Neural cell (in vitro differentiated cells): ENCODE measurements at regions not wholly inside any gene's neighbourhood (a gene's known extent, or its start where the extent isn't known, plus 50 kb on each side); places are given as distances from the start of the nearest gene placed in this dataset.

Source experiments
- H2AFZ ChIP-seq: fragments of 200-600, 300-800 bp; sonication (generic), shearing (Covaris generic); 2 replicates; pipeline ENCODE4 v1.6.0; 2014; ENCODE audit warnings: low read depth, mild to moderate bottlenecking, antibody characterized with exemption, low read length, moderate library complexity
- H3F3A ChIP-seq: fragments of 200-600 bp; shearing (Covaris generic); 2 replicates; pipeline ENCODE4 v1.6.1; 2016; ENCODE audit warnings: mild to moderate bottlenecking, moderate library complexity, mixed read lengths, antibody characterized with exemption, low read length; ENCODE audit not compliant: insufficient read depth, poor library complexity, severe bottlenecking
- H3K27ac ChIP-seq: fragments of 200-600, 300-800 bp; sonication (generic), shearing (Covaris generic); 2 replicates; pipeline ENCODE4 v1.5.1; 2014; ENCODE audit warnings: mild to moderate bottlenecking, low read length, moderate library complexity
- H3K27me3 ChIP-seq: fragments of 300-800, 200-600 bp; sonication (generic), shearing (Covaris generic); 2 replicates; pipeline ENCODE4 v1.6.0; 2014; ENCODE audit warnings: mild to moderate bottlenecking, low read depth, low read length, moderate library complexity; ENCODE audit not compliant: insufficient read depth
- H3K36me3 ChIP-seq: fragments of 300-800, 200-600 bp; sonication (generic), shearing (Covaris generic); 2 replicates; pipeline ENCODE4 v1.5.1; 2014; ENCODE audit warnings: mild to moderate bottlenecking, antibody characterized with exemption, low read length, moderate library complexity; ENCODE audit not compliant: insufficient read depth
- H3K4me2 ChIP-seq: fragments of 300-800, 200-600 bp; sonication (generic), shearing (Covaris generic); 2 replicates; pipeline ENCODE4 v1.6.0; 2014; ENCODE audit warnings: mild to moderate bottlenecking, low read length
- H3K4me3 ChIP-seq: fragments of 300-800, 200-600 bp; sonication (generic), shearing (Covaris generic); 2 replicates; pipeline ENCODE4 v1.5.1; 2014; ENCODE audit warnings: mild to moderate bottlenecking, low read length, moderate library complexity
- H3K79me2 ChIP-seq: fragments of 200-600 bp; shearing (Covaris generic); replicated peaks from 2 replicates; pipeline ENCODE4 v1.6.0; 2014; ENCODE audit warnings: mild to moderate bottlenecking, low read length, moderate library complexity; ENCODE audit not compliant: insufficient read depth
- H3K9ac ChIP-seq: fragments of 300-800, 200-600 bp; sonication (generic), shearing (Covaris generic); 2 replicates; pipeline ENCODE4 v1.6.1; 2016; ENCODE audit warnings: mild to moderate bottlenecking, low read length, mixed read lengths
- H3K9me2 ChIP-seq: fragments of 200-600 bp; shearing (Covaris generic); 2 replicates; pipeline ENCODE4 v1.6.1; 2016; ENCODE audit warnings: mild to moderate bottlenecking, low read length, mixed read lengths; ENCODE audit not compliant: insufficient read depth
- H3K9me3 ChIP-seq: fragments of 200-600, 300-800 bp; sonication (generic), shearing (Covaris generic); 2 replicates; pipeline ENCODE4 v1.6.1; 2016; ENCODE audit warnings: mild to moderate bottlenecking, mixed run types, low read length, moderate library complexity, mixed read lengths
- H4K20me1 ChIP-seq: fragments of 200-600 bp; shearing (Covaris generic); 2 replicates; pipeline ENCODE4 v1.6.1; 2016; ENCODE audit warnings: mild to moderate bottlenecking, mixed run types; ENCODE audit not compliant: insufficient read depth
- CTCF ChIP-seq: fragments of 450-650 bp; IDR thresholded peaks from 2 replicates; pipeline ENCODE4 v1.5.1; 2014; ENCODE audit warnings: antibody characterized with exemption, mild to moderate bottlenecking, moderate library complexity; ENCODE audit not compliant: poor library complexity, severe bottlenecking
- EP300 ChIP-seq: fragments of 450-650 bp; conservative IDR thresholded peaks from 2 replicates; pipeline ENCODE4 v1.6.1; 2014; ENCODE audit warnings: antibody characterized with exemption, mild to moderate bottlenecking, moderate library complexity; ENCODE audit not compliant: poor library complexity, severe bottlenecking
- EZH2 ChIP-seq: fragments of 200-600, 300-800 bp; shearing (Covaris generic), sonication (generic); IDR thresholded peaks from 2 replicates; pipeline ENCODE4 v1.6.1; 2014; ENCODE audit warnings: antibody characterized with exemption, low read length, borderline replicate concordance, mild to moderate bottlenecking; ENCODE audit not compliant: insufficient read depth, poor library complexity, severe bottlenecking
- MXI1 ChIP-seq: fragments of 450-650 bp; conservative IDR thresholded peaks from 2 replicates; pipeline ENCODE4 v1.6.1; 2014; ENCODE audit warnings: antibody characterized with exemption, mild to moderate bottlenecking; ENCODE audit not compliant: poor library complexity, severe bottlenecking
- POLR2AphosphoS5 ChIP-seq: IDR thresholded peaks from 2 replicates; pipeline ENCODE4 v1.6.1; 2012
- RAD21 ChIP-seq: fragments of 450-650 bp; conservative IDR thresholded peaks from 2 replicates; pipeline ENCODE4 v1.6.1; 2014; ENCODE audit warnings: antibody characterized with exemption, mild to moderate bottlenecking, moderate library complexity
- REST ChIP-seq: IDR thresholded peaks from 2 replicates; pipeline ENCODE4 v1.6.1; 2012; ENCODE audit warnings: borderline replicate concordance
- SMC3 ChIP-seq: fragments of 450-650 bp; conservative IDR thresholded peaks from 2 replicates; pipeline ENCODE4 v1.6.1; 2014; ENCODE audit warnings: antibody characterized with exemption, mild to moderate bottlenecking, moderate library complexity; ENCODE audit not compliant: poor library complexity
- TAF1 ChIP-seq: IDR thresholded peaks from 2 replicates; pipeline ENCODE4 v1.6.1; 2012; ENCODE audit warnings: low read depth

GRCh38 chr3:65231544-65231943 lies 543.7 kb upstream of the ADAMTS9 start:
- Histone ChIP-seq H4K20me1 (no peaks in the 10 kb centered on the region), H3K9ac (no peak overlapping the region), H2AFZ (no peak overlapping the region), H3K9me3 (no peaks in the 10 kb centered on the region), H3K36me3 (no peaks in the 10 kb centered on the region), H3F3A (no peaks in the 10 kb centered on the region), H3K4me2 (no peak overlapping the region), H3K79me2 (no peaks in the 10 kb centered on the region), H3K4me3 (no peak overlapping the region), H3K27ac (no peak overlapping the region), H3K27me3 (no peaks in the 10 kb centered on the region), H3K9me2 (no peaks in the 10 kb centered on the region)
- TF ChIP-seq REST, result no peak
- no peak for TF ChIP-seq POLR2AphosphoS5
- TF ChIP-seq CTCF, result no peak
- no peak for TF ChIP-seq SMC3
- no peak for TF ChIP-seq RAD21
- no peak for TF ChIP-seq TAF1

GRCh38 chr3:65230261-65231139 lies 542.7 kb upstream of the ADAMTS9 start:
- no peak overlapping the region for H3K9ac ChIP-seq
- H2AFZ ChIP-seq, result no peak overlapping the region
- H3K27ac ChIP-seq, result no peak overlapping the region
- no peaks in the 10 kb centered on the region for H3K79me2 ChIP-seq
- no peak overlapping the region for H3K4me3 ChIP-seq
- H3K9me3 ChIP-seq, result no peaks in the 10 kb centered on the region
- no peak for TF ChIP-seq SMC3
- no peaks in the 10 kb centered on the region for H4K20me1 ChIP-seq
- no peak overlapping the region for H3K4me2 ChIP-seq
- H3F3A ChIP-seq, result no peaks in the 10 kb centered on the region
- no peaks in the 10 kb centered on the region for H3K27me3 ChIP-seq
- no peaks in the 10 kb centered on the region for H3K36me3 ChIP-seq
- no peaks in the 10 kb centered on the region for H3K9me2 ChIP-seq

GRCh38 chr3:65226287-65226686 lies 538.5 kb upstream of the ADAMTS9 start:
- Histone ChIP-seq H3K9me3 (no peaks in the 10 kb centered on the region), H3F3A (no peaks in the 10 kb centered on the region), H3K27me3 (no peaks in the 10 kb centered on the region), H4K20me1 (no peaks in the 10 kb centered on the region), H3K36me3 (no peaks in the 10 kb centered on the region), H3K9me2 (no peaks in the 10 kb centered on the region), H2AFZ (no peak overlapping the region), H3K9ac (no peak overlapping the region), H3K4me2 (no peak overlapping the region), H3K27ac (no peak overlapping the region), H3K79me2 (no peaks in the 10 kb centered on the region), H3K4me3 (no peak overlapping the region)
- TF ChIP-seq EP300 (no peak), REST (no peak), RAD21 (no peak), SMC3 (no peak), EZH2 (no peak), CTCF (no peak), TAF1 (no peak), POLR2AphosphoS5 (no peak), MXI1 (no peak)
